NCI-H69 (cell line): ENCODE measurements at regions not wholly inside any gene's neighbourhood (a gene's known extent, or its start where the extent isn't known, plus 50 kb on each side); places are given as distances from the start of the nearest gene placed in this dataset.

Source experiments
- DNase-seq: peaks from one replicate; lab custom pipeline; 2025; lab: John Stamatoyannopoulos, UW

DNA sequence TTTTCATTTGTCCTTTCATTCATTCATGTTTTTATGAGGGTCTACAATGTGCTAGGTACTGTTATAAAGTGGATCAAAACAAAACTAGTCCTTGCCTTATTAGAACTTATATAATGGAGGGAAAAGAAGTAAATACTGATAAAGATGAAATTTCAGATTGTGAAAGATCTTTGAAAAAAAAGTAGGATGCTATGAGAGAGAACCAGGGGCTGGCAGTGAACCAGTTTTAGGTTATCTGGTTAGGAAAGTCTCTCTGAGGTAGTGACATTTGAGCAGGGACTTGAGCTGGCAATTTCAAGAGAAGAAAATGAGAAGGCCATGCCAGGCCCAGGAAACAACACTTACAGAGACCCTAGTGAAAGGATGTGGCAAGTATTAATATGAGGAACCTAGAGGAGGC, 57.3 kb upstream of the E2F7 start:
- no peak for DNase-seq

DNA sequence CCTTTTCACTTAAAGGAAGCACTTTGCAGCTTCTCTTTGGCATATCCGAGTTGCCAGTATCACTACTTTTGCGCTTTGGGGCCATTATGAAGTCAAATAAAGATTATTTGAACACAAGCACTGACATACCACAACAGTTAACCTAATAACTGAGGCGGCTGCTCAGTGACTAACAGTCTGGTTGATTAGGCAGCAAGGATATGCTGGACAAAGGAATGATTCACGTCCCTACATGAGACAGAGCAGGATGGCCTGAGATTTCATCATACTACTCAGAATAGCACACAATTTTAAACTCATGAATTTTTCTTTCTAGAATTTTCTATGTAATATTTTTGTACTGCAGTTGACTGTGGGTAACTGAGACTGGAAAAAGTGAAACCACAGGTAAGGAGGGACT, 56.9 kb upstream of the E2F7 start:
- no peak for DNase-seq

- no peak for DNase-seq
These were observed 55.1 kb upstream of the E2F7 start for GRCh38 chr12:77120156-77121085.

GRCh38 chr12:77118696-77119095, 53.3 kb upstream of the E2F7 start:
- no peak for DNase-seq

DNA sequence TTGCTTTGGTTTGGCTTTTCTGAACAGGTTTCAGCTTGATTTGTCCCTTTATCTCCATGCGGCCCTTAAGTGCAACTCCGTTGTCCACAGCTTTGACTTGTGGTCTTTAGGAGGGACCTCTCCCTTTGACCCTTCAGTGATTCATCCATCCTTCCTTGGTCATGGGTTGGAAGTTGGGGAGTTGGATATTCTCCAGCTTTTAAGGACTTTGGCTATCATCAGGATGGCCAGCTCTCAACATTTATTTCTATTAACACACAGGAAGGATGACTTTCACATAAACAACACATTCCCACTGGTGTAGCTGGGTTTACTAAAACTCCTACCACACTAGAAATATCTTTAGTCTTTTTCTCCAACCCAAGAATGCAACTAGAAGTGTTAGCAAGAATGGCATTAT, 50.9 kb upstream of the E2F7 start:
- DNase-seq, result no peak

DNA sequence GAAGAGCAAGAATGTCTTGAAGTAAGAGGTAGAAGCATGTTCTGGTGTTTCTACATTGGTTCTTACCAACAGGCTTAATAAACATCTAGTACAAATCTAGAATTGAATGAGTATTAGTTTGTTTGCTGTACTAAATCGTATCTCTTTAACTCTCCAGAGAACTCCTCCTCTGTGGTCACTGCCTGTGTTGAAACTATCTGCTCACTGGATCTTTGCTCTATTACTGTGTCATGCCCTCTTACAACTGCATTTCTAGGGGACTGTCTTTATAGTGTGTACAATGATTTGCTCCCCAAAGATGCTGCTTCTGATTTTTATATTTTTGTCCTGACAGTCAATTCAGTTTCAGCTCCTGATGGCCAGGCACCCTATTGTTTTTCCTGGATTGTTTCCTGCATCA, 50.1 kb upstream of the E2F7 start:
- no peak for DNase-seq
